GM19395 (cell line): ENCODE measurements at regions not wholly inside any gene's neighbourhood (a gene's known extent, or its start where the extent isn't known, plus 50 kb on each side); places are given as distances from the start of the nearest gene placed in this dataset.
"Not testable (repeated sequence)": the region's sequence is repeated elsewhere in the genome, so short reads cannot be mapped to it uniquely, and the experiment has no call there.

Experiments
- ATAC-seq: cut with Tn5 transposase; IDR thresholded peaks from one replicate; pipeline ENCODE4 v1.9.1; 2021; ENCODE audit warnings: mild to moderate bottlenecking, moderate library complexity; ENCODE audit not compliant: unreplicated experiment

- ATAC-seq = no peak
These were observed 750.9 kb downstream of the BRINP3 start for GRCh38 chr1:189726806-189727205.

DNA sequence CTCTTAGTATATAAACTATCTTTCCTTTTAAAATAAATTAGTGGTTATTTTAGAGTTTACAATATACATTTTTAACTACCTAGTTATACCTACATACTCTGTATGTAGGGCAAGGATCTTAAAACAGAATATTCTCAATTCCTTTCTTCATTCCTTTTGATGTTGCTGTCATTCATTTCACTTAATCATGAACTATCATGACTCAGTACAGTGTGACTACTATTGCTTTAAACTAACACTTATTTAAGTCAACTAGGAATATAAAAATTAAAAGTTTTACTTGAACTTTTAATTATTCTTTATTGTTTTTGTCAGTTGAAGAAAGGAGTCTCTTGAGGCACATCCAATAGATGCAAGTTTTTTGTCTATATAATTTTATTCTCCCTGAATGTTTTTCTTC, 726.4 kb downstream of the BRINP3 start:
- no peak for ATAC-seq

GRCh38 chr1:189752461-189752995, 725.1 kb downstream of the BRINP3 start:
- ATAC-seq = no peak

GRCh38 chr1:189755100-189755499, 722.6 kb downstream of the BRINP3 start:
- ATAC-seq = not testable (repeated sequence)

DNA sequence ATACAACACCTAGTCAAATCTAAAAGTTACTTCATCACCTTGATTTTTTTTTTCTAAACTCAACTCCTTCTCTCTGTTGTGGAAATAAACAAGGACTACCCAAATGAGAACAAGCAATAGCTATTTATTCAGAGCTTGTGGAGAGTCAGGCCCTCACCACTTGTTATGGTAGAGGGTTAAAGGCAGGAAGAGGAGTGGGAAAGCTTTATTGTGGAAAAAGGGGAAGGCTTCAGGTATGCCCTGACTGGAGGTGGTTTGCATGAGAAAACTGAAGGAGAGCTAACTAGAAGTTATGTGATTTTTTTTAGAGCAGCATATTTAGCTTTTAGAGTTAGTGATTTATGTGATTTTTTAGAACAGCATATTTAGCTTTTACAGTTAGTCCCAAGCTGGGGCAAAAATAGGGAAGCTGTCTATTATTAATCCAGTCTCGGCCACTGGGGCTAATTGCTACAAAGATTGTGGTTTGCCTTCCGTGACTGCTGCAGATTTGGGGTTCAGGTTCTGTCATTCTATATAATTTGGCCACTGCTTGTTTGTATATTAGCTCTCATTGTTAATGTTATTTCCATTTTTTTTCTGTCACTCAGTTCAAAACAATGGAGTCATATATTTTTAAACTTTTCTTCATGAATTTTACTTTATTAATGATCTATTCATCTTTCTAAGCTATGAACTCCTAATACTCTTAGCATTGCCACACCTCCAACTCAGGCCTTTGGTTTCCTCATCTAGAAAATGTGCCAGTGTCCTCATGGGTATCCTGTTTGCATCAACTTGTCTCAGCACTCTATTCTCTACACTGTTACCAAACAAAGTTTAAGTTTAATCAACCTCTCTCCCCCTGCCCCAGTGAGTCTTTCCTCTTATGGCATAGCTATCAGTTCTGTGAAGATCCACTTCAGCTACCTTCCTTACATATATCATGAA, 713.0 kb downstream of the BRINP3 start:
- no peak for ATAC-seq

GRCh38 chr1:189769448-189769847, 708.2 kb downstream of the BRINP3 start:
- no peak for ATAC-seq

DNA sequence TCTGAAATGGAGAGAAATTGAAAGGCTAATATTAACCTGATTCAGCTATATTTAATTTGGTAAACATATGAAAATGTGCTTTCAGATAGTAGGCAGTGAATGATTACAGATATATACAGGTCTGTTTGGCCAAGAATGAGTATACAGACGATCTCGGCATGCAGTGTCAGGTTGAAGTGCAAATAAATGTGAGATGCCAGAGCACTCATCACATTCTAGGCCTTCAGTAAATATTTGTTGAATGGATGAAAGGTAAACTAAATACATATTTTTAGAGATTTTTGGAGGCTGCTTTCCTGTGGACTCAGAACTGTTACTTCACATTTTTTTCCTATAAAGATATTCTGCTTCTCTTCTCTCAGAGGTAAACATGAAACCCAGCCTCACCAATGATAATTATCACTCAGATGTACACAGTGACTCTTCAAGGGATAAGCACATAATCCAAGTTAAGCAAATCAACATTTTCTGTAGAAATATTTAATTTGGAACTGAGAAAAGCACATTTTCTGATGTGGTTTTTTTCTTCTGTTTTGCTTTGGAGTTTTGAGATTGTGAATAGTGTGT, 702.9 kb downstream of the BRINP3 start:
- ATAC-seq = no peak

DNA sequence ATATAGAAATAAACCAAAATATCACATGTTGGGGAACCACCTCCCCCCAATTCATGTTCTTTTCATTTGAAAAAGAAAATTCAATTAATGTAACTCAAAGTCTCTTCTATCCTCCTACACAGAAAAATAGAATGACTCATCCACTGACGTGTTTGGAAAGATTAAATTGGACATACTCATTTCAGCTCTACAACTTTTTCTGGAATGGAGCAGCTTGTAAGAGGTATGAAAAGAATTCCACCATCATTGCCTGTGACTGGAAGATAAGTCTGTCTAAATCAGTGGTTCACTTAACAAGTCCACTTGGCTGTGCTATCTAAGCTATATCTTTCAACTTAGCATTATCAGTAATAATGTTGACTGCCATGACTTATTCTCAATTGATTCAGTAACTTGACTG, 702.3 kb downstream of the BRINP3 start:
- no peak for ATAC-seq

GRCh38 chr1:189779034-189779433, 698.6 kb downstream of the BRINP3 start:
- no peak for ATAC-seq

DNA sequence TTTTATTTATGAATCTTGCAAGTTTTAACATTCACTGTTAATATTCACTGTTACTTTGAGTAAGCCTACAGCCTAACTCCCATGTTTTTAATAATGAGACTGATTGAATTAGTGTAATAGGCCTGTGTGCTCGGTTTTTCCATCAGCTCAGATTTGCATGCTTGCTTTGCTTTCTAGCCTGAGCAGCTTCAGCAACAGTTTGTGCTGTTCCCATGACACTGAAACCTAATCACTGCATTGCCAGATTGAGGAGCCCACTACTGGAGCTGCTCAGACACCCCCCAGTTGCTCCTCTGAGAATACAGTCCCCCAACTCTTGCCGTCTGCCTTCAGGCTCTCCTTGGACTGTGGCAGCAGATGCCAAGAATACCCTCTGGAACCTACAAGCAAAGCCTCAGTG, 695.4 kb downstream of the BRINP3 start:
- no peak for ATAC-seq

GRCh38 chr1:189783456-189783855, 694.2 kb downstream of the BRINP3 start:
- ATAC-seq = no peak

- ATAC-seq = no peak
These were observed 690.9 kb downstream of the BRINP3 start for GRCh38 chr1:189786761-189787160.

DNA sequence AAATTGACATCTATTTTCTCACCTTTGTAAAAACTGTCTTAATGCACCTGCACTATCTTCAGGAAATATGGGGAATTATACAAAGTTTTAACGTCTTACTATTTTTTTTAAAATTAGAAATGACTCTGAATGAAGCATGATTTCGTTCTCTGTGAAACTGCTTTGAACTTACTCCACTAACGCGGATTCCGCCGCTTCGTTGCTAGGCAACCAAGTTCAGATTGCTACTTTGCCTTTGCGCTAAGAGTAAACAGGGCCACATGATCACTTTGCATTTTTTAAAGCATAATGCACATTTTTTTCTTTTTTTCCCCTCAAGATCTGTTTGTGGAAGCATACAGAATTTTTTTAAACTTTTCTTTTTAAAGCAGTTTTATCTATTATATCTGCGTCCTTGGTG, 690.5 kb downstream of the BRINP3 start:
- ATAC-seq = no peak

- ATAC-seq = no peak
These were observed 687.3 kb downstream of the BRINP3 start for GRCh38 chr1:189790335-189790734.

- no peak for ATAC-seq
These were observed 674.3 kb downstream of the BRINP3 start for GRCh38 chr1:189803364-189803763.

DNA sequence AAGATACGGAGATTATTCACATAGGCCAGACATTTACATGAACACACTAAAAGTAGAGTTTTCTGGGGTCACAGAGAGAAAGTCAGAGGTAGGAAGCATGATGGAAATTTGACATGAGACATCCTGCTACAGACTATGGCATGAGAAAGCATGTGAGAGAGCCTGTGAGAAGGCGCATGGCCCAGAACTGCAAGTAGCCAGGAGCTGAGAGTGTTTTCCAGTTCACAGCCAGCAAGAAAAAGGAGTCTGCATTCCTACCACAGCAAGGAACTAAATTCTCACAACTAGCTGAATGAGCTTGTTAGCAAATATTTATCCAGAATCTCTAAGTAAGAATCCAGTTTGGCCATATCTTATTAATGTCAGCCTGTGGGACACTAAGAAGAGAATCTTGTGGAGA, 673.3 kb downstream of the BRINP3 start:
- no peak for ATAC-seq

DNA sequence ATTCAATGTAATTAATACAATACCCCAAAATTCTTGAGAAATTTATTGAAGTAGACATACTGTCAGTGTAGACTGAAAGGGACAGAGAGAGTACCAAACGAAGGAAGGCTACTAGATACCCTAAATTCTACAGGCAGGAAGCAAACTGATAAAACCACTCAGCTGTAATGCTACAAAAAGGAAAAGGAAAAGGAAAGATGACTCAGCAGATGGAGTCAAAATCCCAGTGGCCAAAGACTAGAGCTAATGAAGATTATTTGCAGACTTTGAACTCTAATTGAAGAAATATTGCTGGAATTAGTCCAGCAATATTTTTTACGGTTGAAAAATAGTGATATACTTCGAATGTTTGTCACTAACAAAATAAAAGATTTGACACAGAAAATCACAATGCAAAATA, 671.9 kb downstream of the BRINP3 start:
- no peak for ATAC-seq

GRCh38 chr1:189810639-189811038, 667.0 kb downstream of the BRINP3 start:
- ATAC-seq = not testable (repeated sequence)

- ATAC-seq = no peak
These were observed 665.7 kb downstream of the BRINP3 start for GRCh38 chr1:189811960-189812359.

- ATAC-seq = no peak
These were observed 661.1 kb downstream of the BRINP3 start for GRCh38 chr1:189816558-189816957.

DNA sequence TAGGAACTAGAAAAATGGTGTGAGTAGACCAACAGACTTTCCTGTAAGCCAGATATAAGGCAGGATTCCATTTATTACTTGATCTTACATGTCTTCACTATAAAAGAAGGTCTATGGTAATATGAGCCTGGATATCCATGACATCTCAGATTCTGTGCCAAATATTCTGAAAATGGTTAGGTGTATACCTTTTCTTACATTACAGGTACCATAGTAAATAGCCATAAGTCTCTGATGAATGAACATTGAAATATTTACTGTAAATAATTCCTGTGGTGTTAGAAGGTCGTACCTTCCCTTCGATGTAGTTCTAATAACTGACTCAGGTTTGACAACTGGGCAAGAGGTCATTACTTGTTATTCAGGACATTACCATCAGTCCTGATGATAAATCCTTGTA, 657.9 kb downstream of the BRINP3 start:
- no peak for ATAC-seq

- ATAC-seq = no peak
These were observed 655.8 kb downstream of the BRINP3 start for GRCh38 chr1:189821833-189822232.
